ENCODE measurements at regions not wholly inside any gene's neighbourhood (a gene's known extent, or its start where the extent isn't known, plus 50 kb on each side); places are given as distances from the start of the nearest gene placed in this dataset.

DNA sequence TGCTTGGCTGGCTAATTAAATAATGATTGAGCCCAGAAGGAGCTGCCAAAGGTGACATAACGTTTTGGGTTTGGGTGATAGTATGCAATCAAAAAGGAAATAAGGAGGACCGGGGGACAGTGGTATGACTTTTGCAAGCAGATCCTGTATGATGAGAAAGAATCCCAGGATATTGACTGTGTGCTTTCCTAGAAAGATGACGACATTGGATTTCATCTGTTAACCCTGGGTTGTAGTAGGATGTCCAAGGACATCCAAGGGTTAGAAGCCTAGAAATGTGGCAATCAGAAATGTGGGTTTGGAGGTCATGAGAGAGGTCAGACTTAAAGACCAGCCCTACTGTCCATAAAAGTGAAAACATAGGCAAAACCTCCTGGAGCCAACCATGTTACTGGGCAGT, 50.3 kb upstream of the HMHB1 start:
- no peak for DNase-seq (ENCODE audit: low spot score)

- no peak for DNase-seq (ENCODE audit: low spot score)
Observed at GRCh38 chr5:143760755-143761154, 51.2 kb upstream of the HMHB1 start.

DNA sequence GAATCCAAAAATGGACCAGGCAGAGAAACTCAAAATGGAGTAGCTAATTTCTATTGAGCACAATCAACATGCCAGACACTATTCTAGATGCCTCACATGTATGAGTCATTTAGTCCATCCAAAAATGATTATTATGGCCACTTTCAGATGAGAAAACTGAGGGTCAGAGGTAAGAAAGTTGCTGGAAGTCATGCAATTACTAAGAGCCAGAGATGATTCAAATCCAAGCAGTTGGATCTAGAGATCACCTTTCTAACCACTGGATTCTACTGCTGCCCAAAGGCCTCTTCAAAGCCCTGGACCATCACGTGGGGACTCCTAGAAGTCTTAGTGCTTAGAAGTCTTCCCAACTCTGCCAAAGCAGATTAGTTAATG, 51.8 kb upstream of the HMHB1 start:
- no peak for DNase-seq (ENCODE audit: low spot score)

GRCh38 chr5:143759396-143760130, 52.4 kb upstream of the HMHB1 start:
- no peak for DNase-seq (ENCODE audit: low spot score)

- DNase-seq (ENCODE audit: low spot score): no peak
Observed at GRCh38 chr5:143758750-143759149, 53.2 kb upstream of the HMHB1 start.

DNA sequence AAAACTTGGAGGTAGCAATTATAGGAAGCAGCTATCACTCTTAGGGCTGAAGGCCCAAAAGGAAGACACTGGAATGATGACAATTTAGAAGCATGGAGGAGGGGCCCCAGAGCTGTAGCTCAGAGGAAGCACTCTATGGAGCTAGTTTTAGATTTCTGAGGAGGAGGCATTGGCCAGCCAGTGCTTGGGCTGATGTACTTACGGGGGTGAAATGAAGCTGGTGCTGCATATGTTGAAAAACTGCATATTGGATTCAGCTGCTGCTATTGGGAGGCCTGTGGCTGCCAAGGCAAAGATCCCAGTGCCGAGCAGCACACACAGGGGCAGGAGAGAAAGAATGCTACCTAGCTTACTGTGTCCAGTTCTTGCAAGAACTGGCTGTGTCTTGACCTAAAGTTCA, 53.9 kb upstream of the HMHB1 start:
- DNase-seq (ENCODE audit: low spot score): no peak

- no peak for DNase-seq (ENCODE audit: low spot score)
Observed at GRCh38 chr5:143757116-143757515, 54.8 kb upstream of the HMHB1 start.

- DNase-seq (ENCODE audit: low spot score): no peak
Observed at GRCh38 chr5:143755966-143756365, 56.0 kb upstream of the HMHB1 start.

DNA sequence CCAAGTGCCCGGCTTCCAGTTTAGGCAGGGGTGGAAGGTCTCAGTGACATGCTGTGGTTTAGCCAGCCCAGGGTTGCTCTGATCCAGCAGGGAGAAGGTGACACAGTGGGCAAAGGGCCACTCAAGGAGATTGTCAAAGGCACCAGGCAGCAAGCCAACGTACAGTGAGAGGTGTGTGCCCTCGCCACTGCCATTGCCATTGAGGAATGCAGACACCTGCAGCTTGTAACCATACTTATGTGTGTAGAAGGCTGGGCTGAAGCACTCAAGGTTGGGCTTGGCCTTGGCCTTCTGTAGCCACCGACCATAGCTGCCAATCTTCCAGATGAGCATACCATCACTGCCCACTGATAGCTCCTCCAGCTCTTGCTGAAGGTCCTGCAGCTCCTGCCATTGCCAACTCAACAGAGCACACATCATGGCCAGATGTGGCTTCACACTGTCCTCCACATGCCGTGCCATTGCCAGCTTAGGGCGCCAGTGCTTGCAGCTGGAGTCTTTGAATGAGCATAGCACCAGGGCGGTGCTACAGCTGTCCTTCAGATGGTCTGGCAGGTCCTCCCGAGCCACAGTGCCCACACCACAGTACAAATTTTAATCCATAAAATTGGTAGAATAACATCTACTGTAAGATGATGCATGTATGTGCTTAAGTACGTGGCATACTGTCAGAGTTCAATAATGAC, 59.7 kb upstream of the HMHB1 start:
- DNase-seq (ENCODE audit: low spot score): no peak

GRCh38 chr5:143751342-143751741, 60.6 kb upstream of the HMHB1 start:
- no peak for DNase-seq (ENCODE audit: low spot score)

DNA sequence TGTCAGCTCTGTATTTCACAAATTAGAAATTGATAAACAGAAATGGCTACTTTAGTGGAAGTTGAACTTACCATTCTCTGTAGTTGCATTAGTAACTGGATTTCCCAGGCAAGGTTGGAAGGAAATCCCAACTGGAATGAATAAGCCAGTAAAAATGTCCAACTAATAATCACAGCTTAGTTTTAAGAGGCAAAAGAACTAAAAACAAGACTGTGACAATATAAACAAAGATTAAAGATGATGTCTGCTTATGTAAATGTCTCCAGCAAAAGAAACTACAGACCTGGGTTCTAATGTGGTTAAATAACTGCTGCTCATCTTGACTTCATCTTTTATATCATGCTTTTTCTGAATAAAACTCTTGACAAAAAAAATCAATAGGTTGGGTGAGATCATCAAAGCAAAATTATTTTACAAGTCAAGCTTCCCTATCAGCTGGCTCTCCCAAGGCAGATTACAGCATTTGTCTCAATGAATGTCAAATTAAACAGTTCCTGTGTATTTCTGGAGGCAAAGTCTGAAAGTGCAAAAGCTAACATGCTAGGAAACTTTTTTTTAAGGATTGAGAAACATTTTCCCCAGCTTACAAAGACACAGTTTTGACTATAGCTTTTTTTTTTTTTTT, 62.3 kb upstream of the HMHB1 start:
- no peak for DNase-seq (ENCODE audit: low spot score)

DNA sequence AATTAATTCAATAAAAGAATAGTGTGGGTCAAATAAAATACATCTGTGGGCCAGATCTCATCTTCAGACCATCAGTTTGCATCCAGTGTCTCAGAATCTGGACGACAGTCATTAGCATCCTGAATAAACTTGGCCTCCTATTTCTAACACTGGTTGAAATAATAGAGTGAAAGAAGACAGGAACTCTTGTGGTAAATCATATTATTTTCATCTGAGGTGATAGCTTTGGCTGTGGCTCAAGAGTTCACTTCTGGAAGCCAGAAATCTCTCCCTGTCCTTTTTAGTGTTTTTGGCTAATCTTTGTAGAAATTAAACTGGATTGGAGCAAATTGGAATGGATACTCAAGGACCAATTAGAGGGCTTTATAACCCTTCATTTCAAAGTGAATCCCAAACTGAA, 63.4 kb upstream of the HMHB1 start:
- no peak for DNase-seq (ENCODE audit: low spot score)

- no peak for DNase-seq (ENCODE audit: low spot score)
Observed at GRCh38 chr5:143742951-143743350, 69.0 kb upstream of the HMHB1 start.

DNA sequence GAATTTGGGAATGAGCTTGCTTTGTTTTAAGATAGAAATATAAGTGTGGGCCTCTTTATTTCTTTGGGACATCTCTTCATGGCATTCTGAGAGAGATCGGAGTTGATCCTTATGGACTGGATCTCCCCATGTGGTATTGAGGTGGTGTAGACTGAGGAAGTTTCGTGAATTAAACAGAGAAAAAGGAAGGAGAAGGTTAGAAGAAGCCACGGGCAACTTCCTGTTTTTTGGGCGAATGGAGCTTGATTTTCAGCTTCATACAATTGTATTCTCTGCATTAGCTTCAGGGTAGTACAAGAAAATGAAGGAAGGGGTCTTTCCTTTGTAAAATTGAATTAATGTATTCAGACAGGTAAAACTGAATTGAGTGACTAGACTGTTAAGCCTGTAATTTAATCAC, 70.5 kb upstream of the HMHB1 start:
- no peak for DNase-seq (ENCODE audit: low spot score)

DNA sequence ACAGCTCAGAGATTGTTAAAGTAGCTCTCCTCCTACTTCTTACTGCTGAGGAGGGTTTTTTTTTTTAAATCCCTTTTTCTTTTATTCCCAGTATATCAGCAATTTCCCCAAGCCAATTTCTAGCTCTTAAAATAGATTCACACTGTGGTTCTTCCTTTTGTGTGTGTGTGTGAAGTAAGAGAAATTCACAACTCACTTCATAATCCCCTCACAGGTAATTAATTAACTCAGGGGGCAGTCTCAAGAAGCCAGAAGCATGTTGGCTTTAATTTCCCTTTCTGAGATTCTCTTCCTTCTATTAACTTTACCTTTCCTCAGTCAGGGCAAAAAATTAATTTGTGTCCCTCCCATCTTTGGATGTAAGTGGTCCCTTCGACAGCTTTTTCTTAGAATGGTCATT, 71.0 kb upstream of the HMHB1 start:
- no peak for DNase-seq (ENCODE audit: low spot score)

- DNase-seq (ENCODE audit: low spot score): no peak
Observed at GRCh38 chr5:143739746-143740145, 72.2 kb upstream of the HMHB1 start.

GRCh38 chr5:143738417-143739401, 73.3 kb upstream of the HMHB1 start:
- DNase-seq (ENCODE audit: low spot score): no peak

DNA sequence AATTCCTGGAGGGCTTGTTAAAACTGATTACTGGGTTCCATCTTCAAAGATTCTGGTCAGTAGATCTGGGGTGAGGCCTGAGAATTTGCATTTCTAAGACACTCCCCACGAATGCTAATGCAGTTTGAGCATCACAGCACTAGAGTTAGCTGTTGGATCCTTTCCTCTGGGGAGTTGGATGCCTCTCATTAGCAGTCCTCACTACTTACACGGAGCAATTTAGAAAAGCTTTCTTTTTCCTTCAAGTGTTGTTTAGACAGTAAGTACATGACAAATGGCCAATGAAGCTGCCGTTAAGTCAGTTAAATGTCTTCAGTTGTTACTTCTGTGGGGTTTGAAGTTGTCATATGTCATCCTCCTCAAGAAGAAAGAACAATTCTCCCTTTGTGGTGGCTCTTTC, 74.9 kb upstream of the HMHB1 start:
- DNase-seq (ENCODE audit: low spot score): no peak

- DNase-seq (ENCODE audit: low spot score): no peak
Observed at GRCh38 chr5:143734456-143734780, 77.5 kb upstream of the HMHB1 start.

DNA sequence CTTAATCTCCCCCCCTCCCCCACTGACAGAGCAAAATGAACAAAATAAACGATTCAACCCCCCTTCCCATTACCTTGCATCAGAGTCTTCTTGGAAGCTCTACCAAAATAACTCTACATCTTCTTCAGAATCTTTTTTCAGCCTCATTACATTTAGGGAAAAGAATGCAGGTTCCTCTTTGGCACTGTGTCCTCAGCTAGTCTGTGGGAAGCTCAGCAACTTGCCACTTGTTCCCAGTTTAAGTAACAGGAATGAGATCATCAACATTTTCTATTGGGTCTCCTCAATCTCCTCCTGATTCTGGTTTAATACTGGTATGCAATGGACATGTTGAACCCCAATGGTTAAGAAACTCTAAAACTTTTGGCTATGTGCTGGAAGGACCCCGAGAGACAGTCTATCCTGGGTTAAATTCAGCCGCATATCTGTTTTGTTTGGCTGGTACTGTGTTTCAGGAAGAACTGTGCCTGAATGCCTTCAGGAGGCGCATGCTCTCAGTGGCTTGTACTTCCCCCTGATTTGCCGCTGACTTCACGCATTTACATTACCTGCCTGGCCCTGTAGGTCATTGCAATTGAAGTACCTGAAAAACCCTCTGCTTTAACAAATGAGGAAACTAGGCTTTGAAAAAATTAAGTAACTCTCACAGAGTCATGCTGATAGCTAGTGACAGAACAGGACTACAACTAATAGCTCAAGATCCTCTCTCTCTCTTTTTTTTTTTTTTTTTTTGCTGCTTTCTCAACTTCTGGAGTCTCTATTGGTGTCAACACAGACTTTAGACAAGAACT, 78.1 kb upstream of the HMHB1 start:
- no peak for DNase-seq (ENCODE audit: low spot score)

- no peak for DNase-seq (ENCODE audit: low spot score)
Observed at GRCh38 chr5:143732402-143732801, 79.6 kb upstream of the HMHB1 start.

All from H4 (cell line).